Mammary epithelial cell (primary cell): ENCODE measurements at regions not wholly inside any gene's neighbourhood (a gene's known extent, or its start where the extent isn't known, plus 50 kb on each side); places are given as distances from the start of the nearest gene placed in this dataset.

Source experiments
- CTCF ChIP-seq, 2 donors: IDR thresholded peaks in 1 of 2; conservative IDR thresholded peaks in 1 of 2; 2 replicates each; pipeline ENCODE4 v1.5.1; 2011 to 2012; ENCODE audit warnings: inconsistent platforms in 2 of 2, low read length in 2 of 2, mild to moderate bottlenecking in 2 of 2, control low read depth in 1 of 2, low read depth in 1 of 2; ENCODE audit not compliant: insufficient read depth in 1 of 2; ENCODE audit errors: extremely low read depth in 1 of 2
- EZH2 ChIP-seq: IDR thresholded peaks from 2 replicates; pipeline ENCODE4 v1.6.1; 2012; ENCODE audit warnings: low read length, inconsistent platforms, borderline replicate concordance

GRCh38 chr22:49361164-49361563, 466.5 kb downstream of the BRD1 start:
- TF ChIP-seq EZH2 (no peak), CTCF (conservative IDR thresholded peaks at IDR 0.05 in 1 of 2, IDR thresholded peaks at IDR 0.05 in 1 of 2; ENCODE audit: extremely low read depth in 1 of 2, insufficient read depth in 1 of 2, low read depth in 1 of 2, low read length in 2 of 2) (no peak)
